ENCODE measurements at regions not wholly inside any gene's neighbourhood (a gene's known extent, or its start where the extent isn't known, plus 50 kb on each side); places are given as distances from the start of the nearest gene placed in this dataset.
A peak's percentile ranks its signal among the peaks of the same experiment; 100 is the strongest.

GRCh38 chr14:28059254-28059653 lies 707.3 kb upstream of the FOXG1 start:
- H4K20me1 ChIP-seq (ENCODE audit: insufficient read depth, low read length) = no peaks in the 10 kb centered on the region
- H3K4me1 ChIP-seq (ENCODE audit: insufficient read depth, low read length) = no peaks in the 10 kb centered on the region
- no peak overlapping the region for H3K4me3 Mint-ChIP-seq (ENCODE audit: unreplicated experiment)
- no peaks in the 10 kb centered on the region for H3K9me3 Mint-ChIP-seq (ENCODE audit: unreplicated experiment)
- no peaks in the 10 kb centered on the region for H3K9me3 ChIP-seq (ENCODE audit: insufficient read depth, low read depth, low read length)
- no peak overlapping the region for H2AFZ ChIP-seq (ENCODE audit: low read depth, low read length)
- H3K36me3 ChIP-seq (ENCODE audit: insufficient read depth, low read length) = no peaks in the 10 kb centered on the region
- DNase-seq (ENCODE audit: low read depth) (no peak), FAIRE-seq (no peak)
- peaks cover 6% of the 10 kb centered on the region for H3K4me1 Mint-ChIP-seq (ENCODE audit: low read depth, unreplicated experiment)
- H3K27ac ChIP-seq (ENCODE audit: low read depth, low read length) = no peak overlapping the region
- no peak overlapping the region for H3K27ac Mint-ChIP-seq (ENCODE audit: unreplicated experiment)
- no peaks in the 10 kb centered on the region for H3K36me3 Mint-ChIP-seq (ENCODE audit: low read depth, unreplicated experiment)
- H3K27me3 Mint-ChIP-seq (ENCODE audit: low read depth, unreplicated experiment) = no peaks in the 10 kb centered on the region
- TF ChIP-seq EZH2 (IDR thresholded peaks at IDR 0.05; ENCODE audit: insufficient read depth, low read length) (no peak), CTCF (IDR thresholded peaks at IDR 0.05; ENCODE audit: insufficient read depth, low read depth, low read length) (no peak)
- no peak overlapping the region for H3K4me3 ChIP-seq (ENCODE audit: insufficient read depth, low read depth, low read length)
- H3K79me2 ChIP-seq (ENCODE audit: insufficient read depth, low read length) = no peaks in the 10 kb centered on the region
- H3K9ac ChIP-seq (ENCODE audit: low read length) = no peak overlapping the region
- H3K4me2 ChIP-seq (ENCODE audit: low read length) = no peak overlapping the region
- no peaks in the 10 kb centered on the region for H3K27me3 ChIP-seq (ENCODE audit: insufficient read depth, low read length)

- peaks cover 6% of the 10 kb centered on the region for H3K4me1 Mint-ChIP-seq (ENCODE audit: low read depth, unreplicated experiment)
- Histone ChIP-seq H3K36me3 (ENCODE audit: insufficient read depth, low read length) (no peaks in the 10 kb centered on the region), H3K27me3 (ENCODE audit: insufficient read depth, low read length) (no peaks in the 10 kb centered on the region), H3K4me1 (ENCODE audit: insufficient read depth, low read length) (no peaks in the 10 kb centered on the region), H3K79me2 (ENCODE audit: insufficient read depth, low read length) (no peaks in the 10 kb centered on the region), H3K27ac (ENCODE audit: low read depth, low read length) (no peak overlapping the region), H3K4me3 (ENCODE audit: insufficient read depth, low read depth, low read length) (no peak overlapping the region), H3K4me2 (ENCODE audit: low read length) (no peak overlapping the region), H3K9me3 (ENCODE audit: insufficient read depth, low read depth, low read length) (no peaks in the 10 kb centered on the region), H4K20me1 (ENCODE audit: insufficient read depth, low read length) (no peaks in the 10 kb centered on the region), H2AFZ (ENCODE audit: low read depth, low read length) (no peak overlapping the region), H3K9ac (ENCODE audit: low read length) (no peak overlapping the region)
- H3K9me3 Mint-ChIP-seq (ENCODE audit: unreplicated experiment) = no peaks in the 10 kb centered on the region
- H3K4me3 Mint-ChIP-seq (ENCODE audit: unreplicated experiment) = no peak overlapping the region
- H3K36me3 Mint-ChIP-seq (ENCODE audit: low read depth, unreplicated experiment) = no peaks in the 10 kb centered on the region
- TF ChIP-seq CTCF (IDR thresholded peaks at IDR 0.05; ENCODE audit: insufficient read depth, low read depth, low read length) (no peak), EZH2 (IDR thresholded peaks at IDR 0.05; ENCODE audit: insufficient read depth, low read length) (no peak)
- no peaks in the 10 kb centered on the region for H3K27me3 Mint-ChIP-seq (ENCODE audit: low read depth, unreplicated experiment)
- FAIRE-seq = no peak
- peak overlapping the region; percentile 19 for H3K27ac Mint-ChIP-seq (ENCODE audit: unreplicated experiment)
- peak; percentile 33 for DNase-seq (ENCODE audit: low read depth)
Measured at GRCh38 chr14:28061006-28061405, 705.6 kb upstream of the FOXG1 start.

- Histone ChIP-seq H3K9ac (ENCODE audit: low read length) (no peak overlapping the region), H3K4me1 (ENCODE audit: insufficient read depth, low read length) (no peaks in the 10 kb centered on the region), H4K20me1 (ENCODE audit: insufficient read depth, low read length) (no peaks in the 10 kb centered on the region), H3K36me3 (ENCODE audit: insufficient read depth, low read length) (no peaks in the 10 kb centered on the region), H3K79me2 (ENCODE audit: insufficient read depth, low read length) (no peaks in the 10 kb centered on the region), H3K4me3 (ENCODE audit: insufficient read depth, low read depth, low read length) (no peak overlapping the region), H3K9me3 (ENCODE audit: insufficient read depth, low read depth, low read length) (no peaks in the 10 kb centered on the region), H2AFZ (ENCODE audit: low read depth, low read length) (no peak overlapping the region), H3K4me2 (ENCODE audit: low read length) (no peak overlapping the region), H3K27me3 (ENCODE audit: insufficient read depth, low read length) (no peaks in the 10 kb centered on the region), H3K27ac (ENCODE audit: low read depth, low read length) (no peak overlapping the region)
- H3K9me3 Mint-ChIP-seq (ENCODE audit: unreplicated experiment) = no peaks in the 10 kb centered on the region
- H3K27me3 Mint-ChIP-seq (ENCODE audit: low read depth, unreplicated experiment) = no peaks in the 10 kb centered on the region
- no peak overlapping the region for H3K27ac Mint-ChIP-seq (ENCODE audit: unreplicated experiment)
- no peak overlapping the region for H3K4me3 Mint-ChIP-seq (ENCODE audit: unreplicated experiment)
- H3K4me1 Mint-ChIP-seq (ENCODE audit: low read depth, unreplicated experiment) = no peaks in the 10 kb centered on the region
- no peak for TF ChIP-seq EZH2 (IDR thresholded peaks at IDR 0.05; ENCODE audit: insufficient read depth, low read length)
- TF ChIP-seq CTCF (IDR thresholded peaks at IDR 0.05; ENCODE audit: insufficient read depth, low read depth, low read length) = no peak
- H3K36me3 Mint-ChIP-seq (ENCODE audit: low read depth, unreplicated experiment) = no peaks in the 10 kb centered on the region
- FAIRE-seq (no peak), DNase-seq (ENCODE audit: low read depth) (no peak)
Measured at GRCh38 chr14:28077021-28077420, 689.6 kb upstream of the FOXG1 start.
